Mucosa of descending colon (tissue), 3 donors: ENCODE measurements at regions not wholly inside any gene's neighbourhood (a gene's known extent, or its start where the extent isn't known, plus 50 kb on each side); places are given as distances from the start of the nearest gene placed in this dataset.

ENCODE experiments used
- ATAC-seq: fragments of 200-7000 bp; cut with Tn5 transposase; one replicate; pipeline ENCODE4 v1.9.1; 2020; ENCODE audit warnings: mild to moderate bottlenecking, moderate library complexity
- DNase-seq, 3 donors: peaks; one replicate each; pipeline ENCODE4 v3.0.0-alpha.2; 2020
- H3K36me3 ChIP-seq: fragments of 200-600 bp; one replicate; pipeline ENCODE4 v1.8.0; 2021; ENCODE audit warnings: low read depth, mild to moderate bottlenecking
- H3K4me1 ChIP-seq: fragments of 200-600 bp; one replicate; pipeline ENCODE4 v1.8.0; 2021; ENCODE audit warnings: low read depth, mild to moderate bottlenecking
- H3K4me3 ChIP-seq: fragments of 200-600 bp; one replicate; pipeline ENCODE4 v1.8.0; 2021; ENCODE audit warnings: mild to moderate bottlenecking
- H3K9me3 ChIP-seq: fragments of 200-600 bp; one replicate; pipeline ENCODE4 v1.8.0; 2021; ENCODE audit warnings: mild to moderate bottlenecking
- CTCF ChIP-seq: fragments of 200-600 bp; IDR thresholded peaks from one replicate; pipeline ENCODE4 v1.8.0; 2022; ENCODE audit warnings: antibody characterized with exemption, mild to moderate bottlenecking
- intact Hi-C, 2 donors: fragments of 100-400 bp; cut with DNase I in 1 of 2; cut with micrococcal nuclease in 1 of 2; formaldehyde crosslinking; loops; one replicate each; pipeline versions ENCODE4 v1.11.0 to v1.11.1; 2022; cut with DNase I, micrococcal nuclease
- donor health status: DM: no; HTN: no; CAD: no; lungs with moderate emphysema.
- donor health status: DM: no; HTN: no; CAD: no.
- donor health status: DM: no; HTN: yes; CAD: no.

GRCh38 chr16:86224126-86224525, 286.2 kb upstream of the FOXF1 start:
- no peak for DNase-seq
- ATAC-seq = no peak
- TF ChIP-seq CTCF = no peak
- Histone ChIP-seq H3K9me3 (no peaks in the 10 kb centered on the region), H3K36me3 (no peaks in the 10 kb centered on the region), H3K4me1 (no peaks in the 10 kb centered on the region), H3K4me3 (no peak overlapping the region)
- intact Hi-C loops = no loop called here

- DNase-seq = no peak
- Histone ChIP-seq H3K36me3 (no peaks in the 10 kb centered on the region), H3K4me3 (no peak overlapping the region), H3K4me1 (no peaks in the 10 kb centered on the region), H3K9me3 (no peaks in the 10 kb centered on the region)
- intact Hi-C loops = no loop called here
- no peak for TF ChIP-seq CTCF
- no peak for ATAC-seq
These were observed 285.7 kb upstream of the FOXF1 start for GRCh38 chr16:86224629-86225028.

GRCh38 chr16:86225905-86226371, 284.4 kb upstream of the FOXF1 start:
- H3K9me3 ChIP-seq = no peaks in the 10 kb centered on the region
- DNase-seq = no peak
- no peaks in the 10 kb centered on the region for H3K36me3 ChIP-seq
- no peak overlapping the region for H3K4me3 ChIP-seq
- no peaks in the 10 kb centered on the region for H3K4me1 ChIP-seq
- TF ChIP-seq CTCF = no peak
- intact Hi-C loops = no loop called here
- ATAC-seq = no peak

GRCh38 chr16:86227041-86227440, 283.3 kb upstream of the FOXF1 start:
- intact Hi-C loops = no loop called here
- H3K36me3 ChIP-seq = no peaks in the 10 kb centered on the region
- TF ChIP-seq CTCF = no peak
- no peaks in the 10 kb centered on the region for H3K9me3 ChIP-seq
- ATAC-seq = no peak
- H3K4me1 ChIP-seq = no peaks in the 10 kb centered on the region
- DNase-seq = no peak
- H3K4me3 ChIP-seq = no peak overlapping the region

- no peak overlapping the region for H3K4me3 ChIP-seq
- H3K9me3 ChIP-seq = no peaks in the 10 kb centered on the region
- H3K4me1 ChIP-seq = no peaks in the 10 kb centered on the region
- intact Hi-C loops = no loop called here
- no peak for TF ChIP-seq CTCF
- ATAC-seq (no peak), DNase-seq (no peak)
- no peaks in the 10 kb centered on the region for H3K36me3 ChIP-seq
These were observed 282.5 kb upstream of the FOXF1 start for GRCh38 chr16:86227801-86228200.

GRCh38 chr16:86228713-86229112, 281.6 kb upstream of the FOXF1 start:
- TF ChIP-seq CTCF = no peak
- intact Hi-C loops = no loop called here

More at GRCh38 chr16:86228713-86229112, 281.6 kb upstream of the FOXF1 start:
- no peaks in the 10 kb centered on the region for H3K9me3 ChIP-seq
- ATAC-seq = no peak
- no peak overlapping the region for H3K4me3 ChIP-seq
- no peak for DNase-seq
- H3K36me3 ChIP-seq = no peaks in the 10 kb centered on the region
- no peaks in the 10 kb centered on the region for H3K4me1 ChIP-seq
